HG02884 (cell line): ENCODE measurements at regions not wholly inside any gene's neighbourhood (a gene's known extent, or its start where the extent isn't known, plus 50 kb on each side); places are given as distances from the start of the nearest gene placed in this dataset.
"Not testable (repeated sequence)": the region's sequence is repeated elsewhere in the genome, so short reads cannot be mapped to it uniquely, and the experiment has no call there.

Experiments
- ATAC-seq: cut with Tn5 transposase; IDR thresholded peaks from one replicate; pipeline ENCODE4 v1.9.1; 2021; ENCODE audit warnings: mild to moderate bottlenecking, moderate library complexity; ENCODE audit not compliant: unreplicated experiment

GRCh38 chr2:83817511-83817910, 641.6 kb downstream of the SUCLG1 start:
- no peak for ATAC-seq

GRCh38 chr2:83808878-83809277, 650.2 kb downstream of the SUCLG1 start:
- no peak for ATAC-seq

- no peak for ATAC-seq
These were observed 656.5 kb downstream of the SUCLG1 start for GRCh38 chr2:83802604-83803003.

GRCh38 chr2:83795777-83796176, 663.3 kb downstream of the SUCLG1 start:
- ATAC-seq = no peak

- not testable (repeated sequence) for ATAC-seq
These were observed 668.6 kb downstream of the SUCLG1 start for GRCh38 chr2:83790467-83790866.

- ATAC-seq = not testable (repeated sequence)
These were observed 669.4 kb downstream of the SUCLG1 start for GRCh38 chr2:83789674-83790073.

- not testable (repeated sequence) for ATAC-seq
These were observed 670.0 kb downstream of the SUCLG1 start for GRCh38 chr2:83788938-83789566.

GRCh38 chr2:83787189-83787588, 671.9 kb downstream of the SUCLG1 start:
- no peak for ATAC-seq

GRCh38 chr2:83786140-83786539, 672.9 kb downstream of the SUCLG1 start:
- no peak for ATAC-seq

GRCh38 chr2:83784947-83785346, 674.1 kb downstream of the SUCLG1 start:
- ATAC-seq = no peak

- ATAC-seq = no peak
These were observed 674.8 kb downstream of the SUCLG1 start for GRCh38 chr2:83784315-83784714.

- ATAC-seq = no peak
These were observed 677.0 kb downstream of the SUCLG1 start for GRCh38 chr2:83782122-83782521.

GRCh38 chr2:83764447-83765005, 694.6 kb downstream of the SUCLG1 start:
- no peak for ATAC-seq

GRCh38 chr2:83757329-83757728, 701.8 kb downstream of the SUCLG1 start:
- ATAC-seq = no peak

GRCh38 chr2:83756219-83756618, 702.9 kb downstream of the SUCLG1 start:
- ATAC-seq = no peak

- no peak for ATAC-seq
These were observed 711.9 kb downstream of the SUCLG1 start for GRCh38 chr2:83747141-83747540.

- no peak for ATAC-seq
These were observed 714.2 kb downstream of the SUCLG1 start for GRCh38 chr2:83744855-83745254.

- no peak for ATAC-seq
These were observed 716.8 kb downstream of the SUCLG1 start for GRCh38 chr2:83742117-83742782.

- no peak for ATAC-seq
These were observed 728.9 kb downstream of the SUCLG1 start for GRCh38 chr2:83730223-83730622.

GRCh38 chr2:83725735-83726134, 733.3 kb downstream of the SUCLG1 start:
- ATAC-seq = no peak

- ATAC-seq = no peak
These were observed 753.9 kb downstream of the SUCLG1 start for GRCh38 chr2:83705146-83705545.

- no peak for ATAC-seq
These were observed 755.5 kb downstream of the SUCLG1 start for GRCh38 chr2:83703598-83703997.
